Neural cell (in vitro differentiated cells): ENCODE measurements at regions not wholly inside any gene's neighbourhood (a gene's known extent, or its start where the extent isn't known, plus 50 kb on each side); places are given as distances from the start of the nearest gene placed in this dataset.

Experiments used
- H2AFZ ChIP-seq: fragments of 200-600, 300-800 bp; sonication (generic), shearing (Covaris generic); 2 replicates; pipeline ENCODE4 v1.6.0; 2014; ENCODE audit warnings: low read depth, mild to moderate bottlenecking, antibody characterized with exemption, low read length, moderate library complexity
- H3F3A ChIP-seq: fragments of 200-600 bp; shearing (Covaris generic); 2 replicates; pipeline ENCODE4 v1.6.1; 2016; ENCODE audit warnings: mild to moderate bottlenecking, moderate library complexity, mixed read lengths, antibody characterized with exemption, low read length; ENCODE audit not compliant: insufficient read depth, poor library complexity, severe bottlenecking
- H3K27ac ChIP-seq: fragments of 200-600, 300-800 bp; sonication (generic), shearing (Covaris generic); 2 replicates; pipeline ENCODE4 v1.5.1; 2014; ENCODE audit warnings: mild to moderate bottlenecking, low read length, moderate library complexity
- H3K27me3 ChIP-seq: fragments of 300-800, 200-600 bp; sonication (generic), shearing (Covaris generic); 2 replicates; pipeline ENCODE4 v1.6.0; 2014; ENCODE audit warnings: mild to moderate bottlenecking, low read depth, low read length, moderate library complexity; ENCODE audit not compliant: insufficient read depth
- H3K36me3 ChIP-seq: fragments of 300-800, 200-600 bp; sonication (generic), shearing (Covaris generic); 2 replicates; pipeline ENCODE4 v1.5.1; 2014; ENCODE audit warnings: mild to moderate bottlenecking, antibody characterized with exemption, low read length, moderate library complexity; ENCODE audit not compliant: insufficient read depth
- H3K4me2 ChIP-seq: fragments of 300-800, 200-600 bp; sonication (generic), shearing (Covaris generic); 2 replicates; pipeline ENCODE4 v1.6.0; 2014; ENCODE audit warnings: mild to moderate bottlenecking, low read length
- H3K4me3 ChIP-seq: fragments of 300-800, 200-600 bp; sonication (generic), shearing (Covaris generic); 2 replicates; pipeline ENCODE4 v1.5.1; 2014; ENCODE audit warnings: mild to moderate bottlenecking, low read length, moderate library complexity
- H3K79me2 ChIP-seq: fragments of 200-600 bp; shearing (Covaris generic); replicated peaks from 2 replicates; pipeline ENCODE4 v1.6.0; 2014; ENCODE audit warnings: mild to moderate bottlenecking, low read length, moderate library complexity; ENCODE audit not compliant: insufficient read depth
- H3K9ac ChIP-seq: fragments of 300-800, 200-600 bp; sonication (generic), shearing (Covaris generic); 2 replicates; pipeline ENCODE4 v1.6.1; 2016; ENCODE audit warnings: mild to moderate bottlenecking, low read length, mixed read lengths
- H3K9me2 ChIP-seq: fragments of 200-600 bp; shearing (Covaris generic); 2 replicates; pipeline ENCODE4 v1.6.1; 2016; ENCODE audit warnings: mild to moderate bottlenecking, low read length, mixed read lengths; ENCODE audit not compliant: insufficient read depth
- H3K9me3 ChIP-seq: fragments of 200-600, 300-800 bp; sonication (generic), shearing (Covaris generic); 2 replicates; pipeline ENCODE4 v1.6.1; 2016; ENCODE audit warnings: mild to moderate bottlenecking, mixed run types, low read length, moderate library complexity, mixed read lengths
- H4K20me1 ChIP-seq: fragments of 200-600 bp; shearing (Covaris generic); 2 replicates; pipeline ENCODE4 v1.6.1; 2016; ENCODE audit warnings: mild to moderate bottlenecking, mixed run types; ENCODE audit not compliant: insufficient read depth
- EP300 ChIP-seq: fragments of 450-650 bp; conservative IDR thresholded peaks from 2 replicates; pipeline ENCODE4 v1.6.1; 2014; ENCODE audit warnings: antibody characterized with exemption, mild to moderate bottlenecking, moderate library complexity; ENCODE audit not compliant: poor library complexity, severe bottlenecking
- EZH2 ChIP-seq: fragments of 200-600, 300-800 bp; shearing (Covaris generic), sonication (generic); IDR thresholded peaks from 2 replicates; pipeline ENCODE4 v1.6.1; 2014; ENCODE audit warnings: antibody characterized with exemption, low read length, borderline replicate concordance, mild to moderate bottlenecking; ENCODE audit not compliant: insufficient read depth, poor library complexity, severe bottlenecking
- MXI1 ChIP-seq: fragments of 450-650 bp; conservative IDR thresholded peaks from 2 replicates; pipeline ENCODE4 v1.6.1; 2014; ENCODE audit warnings: antibody characterized with exemption, mild to moderate bottlenecking; ENCODE audit not compliant: poor library complexity, severe bottlenecking
- POLR2AphosphoS5 ChIP-seq: IDR thresholded peaks from 2 replicates; pipeline ENCODE4 v1.6.1; 2012
- RAD21 ChIP-seq: fragments of 450-650 bp; conservative IDR thresholded peaks from 2 replicates; pipeline ENCODE4 v1.6.1; 2014; ENCODE audit warnings: antibody characterized with exemption, mild to moderate bottlenecking, moderate library complexity
- SMC3 ChIP-seq: fragments of 450-650 bp; conservative IDR thresholded peaks from 2 replicates; pipeline ENCODE4 v1.6.1; 2014; ENCODE audit warnings: antibody characterized with exemption, mild to moderate bottlenecking, moderate library complexity; ENCODE audit not compliant: poor library complexity
- TAF1 ChIP-seq: IDR thresholded peaks from 2 replicates; pipeline ENCODE4 v1.6.1; 2012; ENCODE audit warnings: low read depth
- TF ChIP-seq, protein P1 (sequence below): fragments of 450-650 bp; IDR thresholded peaks from 2 replicates; pipeline ENCODE4 v1.5.1; 2014; ENCODE audit warnings: antibody characterized with exemption, mild to moderate bottlenecking, moderate library complexity; ENCODE audit not compliant: poor library complexity, severe bottlenecking
- TF ChIP-seq, protein P2 (sequence below): IDR thresholded peaks from 2 replicates; pipeline ENCODE4 v1.6.1; 2012; ENCODE audit warnings: borderline replicate concordance

DNA sequence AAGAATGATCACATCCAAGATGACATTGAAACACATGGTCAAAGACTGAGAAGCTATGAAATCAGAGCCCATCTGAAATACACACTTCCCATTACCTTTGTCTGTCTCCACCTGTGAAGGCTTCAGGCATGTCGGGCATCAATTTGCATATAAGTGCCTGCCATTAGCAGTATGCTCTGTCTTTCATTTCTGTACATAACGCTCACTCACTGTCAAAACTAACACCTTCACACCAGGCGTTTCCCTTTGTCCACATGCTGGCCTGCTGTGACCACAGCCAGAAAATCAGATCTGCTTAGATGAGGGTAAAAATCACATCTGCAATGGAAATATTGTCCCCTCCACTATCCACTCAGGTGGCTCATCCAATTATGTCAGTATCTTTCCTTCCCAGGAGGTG lies 524.8 kb downstream of the TOX3 start:
- Histone ChIP-seq H2AFZ (no peak overlapping the region), H4K20me1 (no peaks in the 10 kb centered on the region), H3K36me3 (no peaks in the 10 kb centered on the region), H3K9me2 (no peaks in the 10 kb centered on the region), H3K4me2 (peak overlapping the region; percentile 17), H3K79me2 (no peaks in the 10 kb centered on the region), H3K27ac (peak overlapping the region; percentile 67), H3K4me3 (peak overlapping the region; percentile 25), H3K27me3 (no peaks in the 10 kb centered on the region), H3F3A (no peaks in the 10 kb centered on the region), H3K9me3 (peaks cover 1% of the 10 kb centered on the region), H3K9ac (no peak overlapping the region)
- peak; percentile 95 for TF ChIP-seq EP300
- TF ChIP-seq SMC3 = no peak
- no peak for TF ChIP-seq EZH2
- no peak for TF ChIP-seq TAF1
- TF ChIP-seq, protein P1, sequence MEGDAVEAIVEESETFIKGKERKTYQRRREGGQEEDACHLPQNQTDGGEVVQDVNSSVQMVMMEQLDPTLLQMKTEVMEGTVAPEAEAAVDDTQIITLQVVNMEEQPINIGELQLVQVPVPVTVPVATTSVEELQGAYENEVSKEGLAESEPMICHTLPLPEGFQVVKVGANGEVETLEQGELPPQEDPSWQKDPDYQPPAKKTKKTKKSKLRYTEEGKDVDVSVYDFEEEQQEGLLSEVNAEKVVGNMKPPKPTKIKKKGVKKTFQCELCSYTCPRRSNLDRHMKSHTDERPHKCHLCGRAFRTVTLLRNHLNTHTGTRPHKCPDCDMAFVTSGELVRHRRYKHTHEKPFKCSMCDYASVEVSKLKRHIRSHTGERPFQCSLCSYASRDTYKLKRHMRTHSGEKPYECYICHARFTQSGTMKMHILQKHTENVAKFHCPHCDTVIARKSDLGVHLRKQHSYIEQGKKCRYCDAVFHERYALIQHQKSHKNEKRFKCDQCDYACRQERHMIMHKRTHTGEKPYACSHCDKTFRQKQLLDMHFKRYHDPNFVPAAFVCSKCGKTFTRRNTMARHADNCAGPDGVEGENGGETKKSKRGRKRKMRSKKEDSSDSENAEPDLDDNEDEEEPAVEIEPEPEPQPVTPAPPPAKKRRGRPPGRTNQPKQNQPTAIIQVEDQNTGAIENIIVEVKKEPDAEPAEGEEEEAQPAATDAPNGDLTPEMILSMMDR = no peak
- TF ChIP-seq MXI1 = no peak
- TF ChIP-seq POLR2AphosphoS5 = peak; percentile 70
- TF ChIP-seq, protein P2, sequence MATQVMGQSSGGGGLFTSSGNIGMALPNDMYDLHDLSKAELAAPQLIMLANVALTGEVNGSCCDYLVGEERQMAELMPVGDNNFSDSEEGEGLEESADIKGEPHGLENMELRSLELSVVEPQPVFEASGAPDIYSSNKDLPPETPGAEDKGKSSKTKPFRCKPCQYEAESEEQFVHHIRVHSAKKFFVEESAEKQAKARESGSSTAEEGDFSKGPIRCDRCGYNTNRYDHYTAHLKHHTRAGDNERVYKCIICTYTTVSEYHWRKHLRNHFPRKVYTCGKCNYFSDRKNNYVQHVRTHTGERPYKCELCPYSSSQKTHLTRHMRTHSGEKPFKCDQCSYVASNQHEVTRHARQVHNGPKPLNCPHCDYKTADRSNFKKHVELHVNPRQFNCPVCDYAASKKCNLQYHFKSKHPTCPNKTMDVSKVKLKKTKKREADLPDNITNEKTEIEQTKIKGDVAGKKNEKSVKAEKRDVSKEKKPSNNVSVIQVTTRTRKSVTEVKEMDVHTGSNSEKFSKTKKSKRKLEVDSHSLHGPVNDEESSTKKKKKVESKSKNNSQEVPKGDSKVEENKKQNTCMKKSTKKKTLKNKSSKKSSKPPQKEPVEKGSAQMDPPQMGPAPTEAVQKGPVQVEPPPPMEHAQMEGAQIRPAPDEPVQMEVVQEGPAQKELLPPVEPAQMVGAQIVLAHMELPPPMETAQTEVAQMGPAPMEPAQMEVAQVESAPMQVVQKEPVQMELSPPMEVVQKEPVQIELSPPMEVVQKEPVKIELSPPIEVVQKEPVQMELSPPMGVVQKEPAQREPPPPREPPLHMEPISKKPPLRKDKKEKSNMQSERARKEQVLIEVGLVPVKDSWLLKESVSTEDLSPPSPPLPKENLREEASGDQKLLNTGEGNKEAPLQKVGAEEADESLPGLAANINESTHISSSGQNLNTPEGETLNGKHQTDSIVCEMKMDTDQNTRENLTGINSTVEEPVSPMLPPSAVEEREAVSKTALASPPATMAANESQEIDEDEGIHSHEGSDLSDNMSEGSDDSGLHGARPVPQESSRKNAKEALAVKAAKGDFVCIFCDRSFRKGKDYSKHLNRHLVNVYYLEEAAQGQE = peak; percentile 8
- TF ChIP-seq RAD21 = no peak

DNA sequence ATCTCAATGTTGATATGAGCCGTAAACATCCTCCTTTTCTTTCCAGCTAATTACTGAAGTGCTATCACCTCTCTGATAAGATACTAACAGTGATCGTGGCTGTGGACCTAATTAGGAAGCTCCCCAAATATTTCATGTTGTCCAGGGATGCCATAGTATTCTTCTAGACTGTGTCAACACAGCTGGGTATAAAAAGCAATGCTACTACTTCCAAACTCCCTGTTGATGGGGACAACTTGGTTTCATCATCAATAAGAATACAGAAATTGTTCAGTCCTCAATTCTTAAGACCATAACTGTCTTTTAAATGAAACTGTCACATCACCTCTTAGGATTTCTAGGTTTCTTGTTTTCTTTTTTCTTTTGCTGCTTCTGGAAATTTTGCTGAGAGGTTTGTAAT lies 530.6 kb downstream of the TOX3 start:
- Histone ChIP-seq H2AFZ (no peak overlapping the region), H3K9me2 (no peaks in the 10 kb centered on the region), H3K27me3 (no peaks in the 10 kb centered on the region), H4K20me1 (no peaks in the 10 kb centered on the region), H3K9me3 (peaks cover 11% of the 10 kb centered on the region), H3K4me3 (no peak overlapping the region), H3F3A (no peaks in the 10 kb centered on the region), H3K9ac (no peak overlapping the region), H3K79me2 (no peaks in the 10 kb centered on the region), H3K27ac (no peak overlapping the region), H3K4me2 (no peak overlapping the region), H3K36me3 (no peaks in the 10 kb centered on the region)
- TF ChIP-seq, protein P2 = no peak
- TF ChIP-seq RAD21 = no peak
- no peak for TF ChIP-seq POLR2AphosphoS5
- TF ChIP-seq EZH2 = no peak
- no peak for TF ChIP-seq TAF1
- TF ChIP-seq EP300 = no peak
- no peak for TF ChIP-seq SMC3
- no peak for TF ChIP-seq MXI1
